ENCODE measurements at regions not wholly inside any gene's neighbourhood (a gene's known extent, or its start where the extent isn't known, plus 50 kb on each side); places are given as distances from the start of the nearest gene placed in this dataset.

- no peaks in the 10 kb centered on the region for H3K27me3 ChIP-seq (ENCODE audit: control insufficient read depth, insufficient read depth, low read length)
- peak; percentile 47 for DNase-seq (ENCODE audit: low read depth)
- no peak overlapping the region for H3K4me3 ChIP-seq (ENCODE audit: low read depth, low read length)
- peak; percentile 86 for FAIRE-seq
- TF ChIP-seq CTCF (IDR thresholded peaks at IDR 0.05; ENCODE audit: insufficient read depth, low read length, severe bottlenecking): no peak
- H3K36me3 ChIP-seq (ENCODE audit: control insufficient read depth, insufficient read depth, low read length): no peaks in the 10 kb centered on the region
Measured at GRCh38 chr11:112525844-112526590, 265.4 kb upstream of the PLET1 start.

GRCh38 chr11:112526699-112527416 lies 266.2 kb upstream of the PLET1 start:
- TF ChIP-seq CTCF (IDR thresholded peaks at IDR 0.05; ENCODE audit: insufficient read depth, low read length, severe bottlenecking): no peak
- FAIRE-seq (peak; percentile 80), DNase-seq (ENCODE audit: low read depth) (peak; percentile 91)
- Histone ChIP-seq H3K27me3 (ENCODE audit: control insufficient read depth, insufficient read depth, low read length) (no peaks in the 10 kb centered on the region), H3K4me3 (ENCODE audit: low read depth, low read length) (no peak overlapping the region), H3K36me3 (ENCODE audit: control insufficient read depth, insufficient read depth, low read length) (no peaks in the 10 kb centered on the region)

- FAIRE-seq (no peak), DNase-seq (ENCODE audit: low read depth) (no peak)
- TF ChIP-seq CTCF (IDR thresholded peaks at IDR 0.05; ENCODE audit: insufficient read depth, low read length, severe bottlenecking): no peak
- Histone ChIP-seq H3K4me3 (ENCODE audit: low read depth, low read length) (no peak overlapping the region), H3K27me3 (ENCODE audit: control insufficient read depth, insufficient read depth, low read length) (no peaks in the 10 kb centered on the region), H3K36me3 (ENCODE audit: control insufficient read depth, insufficient read depth, low read length) (no peaks in the 10 kb centered on the region)
Measured at GRCh38 chr11:112529071-112529470, 268.4 kb upstream of the PLET1 start.

- H3K4me3 ChIP-seq (ENCODE audit: low read depth, low read length): no peak overlapping the region
- FAIRE-seq: no peak
- TF ChIP-seq CTCF (IDR thresholded peaks at IDR 0.05; ENCODE audit: insufficient read depth, low read length, severe bottlenecking): no peak
- no peak for DNase-seq (ENCODE audit: low read depth)
- no peaks in the 10 kb centered on the region for H3K27me3 ChIP-seq (ENCODE audit: control insufficient read depth, insufficient read depth, low read length)
- H3K36me3 ChIP-seq (ENCODE audit: control insufficient read depth, insufficient read depth, low read length): no peaks in the 10 kb centered on the region
Measured at GRCh38 chr11:112532506-112532905, 271.8 kb upstream of the PLET1 start.

- Histone ChIP-seq H3K4me3 (ENCODE audit: low read depth, low read length) (no peak overlapping the region), H3K36me3 (ENCODE audit: control insufficient read depth, insufficient read depth, low read length) (no peaks in the 10 kb centered on the region), H3K27me3 (ENCODE audit: control insufficient read depth, insufficient read depth, low read length) (no peaks in the 10 kb centered on the region)
- FAIRE-seq (no peak), DNase-seq (ENCODE audit: low read depth) (no peak)
- no peak for TF ChIP-seq CTCF (IDR thresholded peaks at IDR 0.05; ENCODE audit: insufficient read depth, low read length, severe bottlenecking)
Measured at GRCh38 chr11:112533682-112534081, 273.0 kb upstream of the PLET1 start.

Data from bronchial epithelial cell (primary cell).